Stomach (tissue), 4 donors: ENCODE measurements at regions not wholly inside any gene's neighbourhood (a gene's known extent, or its start where the extent isn't known, plus 50 kb on each side); places are given as distances from the start of the nearest gene placed in this dataset.

Source experiments
- CTCF ChIP-seq, 7 experiments: fragments of 450-650 bp in 4 of 7; fragments of 200-600 bp in 3 of 7; sonication (generic) in 3 of 7; IDR thresholded peaks; one replicate each; pipeline ENCODE4 v1.5.1; 2016 to 2019; ENCODE audit warnings: antibody characterized with exemption in 7 of 7, control low read depth in 2 of 7, mild to moderate bottlenecking in 1 of 7
- POLR2AphosphoS5 ChIP-seq, 3 donors: sonication (generic); formaldehyde crosslinking; IDR thresholded peaks; one replicate each; pipeline ENCODE4 v1.6.1; 2016; ENCODE audit warnings: antibody characterized with exemption in 3 of 3

GRCh38 chr3:127366383-127366782, 78.5 kb upstream of the PRR20G start:
- TF ChIP-seq CTCF (IDR thresholded peaks at IDR 0.05) (no peak), POLR2AphosphoS5 (IDR thresholded peaks at IDR 0.05) (no peak)
